SJSA1 (cell line): ENCODE measurements at regions not wholly inside any gene's neighbourhood (a gene's known extent, or its start where the extent isn't known, plus 50 kb on each side); places are given as distances from the start of the nearest gene placed in this dataset.

Experiments
- DNase-seq, 2 experiments: peaks; one replicate each; pipeline ENCODE4 v3.0.0-alpha.2; 2015 to 2020; ENCODE audit warnings: low spot score in 2 of 2, low read depth in 1 of 2
- H3K27ac ChIP-seq: fragments of 250-450 bp; sonication (Bioruptor Pico); 2 replicates; pipeline ENCODE4 v1.5.1; 2020; ENCODE audit warnings: mild to moderate bottlenecking, moderate library complexity
- H3K27me3 ChIP-seq: fragments of 250-450 bp; sonication (Bioruptor Pico); replicated peaks from 2 replicates; pipeline ENCODE4 v1.5.1; 2020; ENCODE audit warnings: mild to moderate bottlenecking, moderate library complexity
- H3K36me3 ChIP-seq: fragments of 250-450 bp; sonication (Bioruptor Pico); 2 replicates; pipeline ENCODE4 v1.5.1; 2020; ENCODE audit warnings: mild to moderate bottlenecking
- H3K4me1 ChIP-seq: fragments of 250-450 bp; sonication (Bioruptor Pico); replicated peaks from 2 replicates; pipeline ENCODE4 v1.6.1; 2021; ENCODE audit warnings: mild to moderate bottlenecking
- H3K4me3 ChIP-seq: fragments of 250-450 bp; sonication (Bioruptor Pico); 2 replicates; pipeline ENCODE4 v1.5.1; 2020; ENCODE audit warnings: mild to moderate bottlenecking
- H3K9me3 ChIP-seq: fragments of 250-450 bp; sonication (Bioruptor Pico); replicated peaks from 2 replicates; pipeline ENCODE4 v1.5.1; 2020; ENCODE audit warnings: mild to moderate bottlenecking

GRCh38 chr13:34749046-34749445 lies 193.0 kb upstream of the NBEA start:
- no peak for DNase-seq
- no peaks in the 10 kb centered on the region for H3K27me3 ChIP-seq
- H3K9me3 ChIP-seq = no peaks in the 10 kb centered on the region
- H3K4me1 ChIP-seq = no peaks in the 10 kb centered on the region
- H3K36me3 ChIP-seq = no peaks in the 10 kb centered on the region
- H3K27ac ChIP-seq = no peak overlapping the region
- H3K4me3 ChIP-seq = no peak overlapping the region

GRCh38 chr13:34750078-34750931 lies 191.8 kb upstream of the NBEA start:
- no peaks in the 10 kb centered on the region for H3K36me3 ChIP-seq
- H3K27ac ChIP-seq = no peak overlapping the region
- H3K9me3 ChIP-seq = no peaks in the 10 kb centered on the region
- no peaks in the 10 kb centered on the region for H3K27me3 ChIP-seq
- no peak overlapping the region for H3K4me3 ChIP-seq
- no peak for DNase-seq
- no peaks in the 10 kb centered on the region for H3K4me1 ChIP-seq

GRCh38 chr13:34751044-34751443 lies 191.0 kb upstream of the NBEA start:
- H3K36me3 ChIP-seq = no peaks in the 10 kb centered on the region
- no peaks in the 10 kb centered on the region for H3K27me3 ChIP-seq
- no peak overlapping the region for H3K27ac ChIP-seq
- no peaks in the 10 kb centered on the region for H3K9me3 ChIP-seq
- DNase-seq = no peak
- H3K4me3 ChIP-seq = no peak overlapping the region
- no peaks in the 10 kb centered on the region for H3K4me1 ChIP-seq

GRCh38 chr13:34751492-34751891 lies 190.6 kb upstream of the NBEA start:
- H3K4me1 ChIP-seq = no peaks in the 10 kb centered on the region
- H3K9me3 ChIP-seq = no peaks in the 10 kb centered on the region
- no peaks in the 10 kb centered on the region for H3K36me3 ChIP-seq
- H3K27ac ChIP-seq = no peak overlapping the region
- no peak overlapping the region for H3K4me3 ChIP-seq
- no peaks in the 10 kb centered on the region for H3K27me3 ChIP-seq
- DNase-seq = no peak

GRCh38 chr13:34752283-34752960 lies 189.6 kb upstream of the NBEA start:
- Histone ChIP-seq H3K4me3 (no peak overlapping the region), H3K36me3 (no peaks in the 10 kb centered on the region), H3K9me3 (no peaks in the 10 kb centered on the region), H3K27ac (no peak overlapping the region), H3K27me3 (no peaks in the 10 kb centered on the region), H3K4me1 (no peaks in the 10 kb centered on the region)
- no peak for DNase-seq

GRCh38 chr13:34756136-34756535 lies 185.9 kb upstream of the NBEA start:
- DNase-seq = no peak
- no peaks in the 10 kb centered on the region for H3K9me3 ChIP-seq
- H3K36me3 ChIP-seq = no peaks in the 10 kb centered on the region
- H3K4me3 ChIP-seq = no peak overlapping the region
- H3K27me3 ChIP-seq = no peaks in the 10 kb centered on the region
- no peaks in the 10 kb centered on the region for H3K4me1 ChIP-seq
- no peak overlapping the region for H3K27ac ChIP-seq

- DNase-seq = no peak
- H3K9me3 ChIP-seq = no peaks in the 10 kb centered on the region
- no peak overlapping the region for H3K4me3 ChIP-seq
- no peaks in the 10 kb centered on the region for H3K36me3 ChIP-seq
- H3K27ac ChIP-seq = no peak overlapping the region
- no peaks in the 10 kb centered on the region for H3K27me3 ChIP-seq
- no peaks in the 10 kb centered on the region for H3K4me1 ChIP-seq
These were observed 185.5 kb upstream of the NBEA start for GRCh38 chr13:34756572-34756971.

GRCh38 chr13:34757441-34757840 lies 184.6 kb upstream of the NBEA start:
- Histone ChIP-seq H3K27me3 (no peaks in the 10 kb centered on the region), H3K4me3 (no peak overlapping the region), H3K36me3 (no peaks in the 10 kb centered on the region), H3K4me1 (no peaks in the 10 kb centered on the region), H3K9me3 (no peaks in the 10 kb centered on the region), H3K27ac (no peak overlapping the region)
- DNase-seq = no peak

- no peaks in the 10 kb centered on the region for H3K36me3 ChIP-seq
- no peak overlapping the region for H3K4me3 ChIP-seq
- H3K4me1 ChIP-seq = no peaks in the 10 kb centered on the region
- H3K27ac ChIP-seq = no peak overlapping the region
- H3K9me3 ChIP-seq = no peaks in the 10 kb centered on the region
- DNase-seq = no peak
- H3K27me3 ChIP-seq = no peaks in the 10 kb centered on the region
These were observed 183.4 kb upstream of the NBEA start for GRCh38 chr13:34758628-34759027.

GRCh38 chr13:34762312-34762711 lies 179.8 kb upstream of the NBEA start:
- DNase-seq = no peak
- Histone ChIP-seq H3K4me1 (no peaks in the 10 kb centered on the region), H3K9me3 (no peaks in the 10 kb centered on the region), H3K4me3 (no peak overlapping the region), H3K27me3 (no peaks in the 10 kb centered on the region), H3K27ac (no peak overlapping the region), H3K36me3 (no peaks in the 10 kb centered on the region)

- DNase-seq = no peak
These were observed 177.8 kb upstream of the NBEA start for GRCh38 chr13:34764246-34764645.

GRCh38 chr13:34765446-34766180 lies 176.5 kb upstream of the NBEA start:
- Histone ChIP-seq H3K9me3 (no peaks in the 10 kb centered on the region), H3K36me3 (no peaks in the 10 kb centered on the region), H3K4me3 (no peak overlapping the region), H3K4me1 (no peaks in the 10 kb centered on the region), H3K27ac (no peak overlapping the region), H3K27me3 (no peaks in the 10 kb centered on the region)
- DNase-seq = no peak

More at GRCh38 chr13:34764246-34764645, 177.8 kb upstream of the NBEA start:
- Histone ChIP-seq H3K27me3 (no peaks in the 10 kb centered on the region), H3K9me3 (no peaks in the 10 kb centered on the region), H3K27ac (no peak overlapping the region), H3K4me1 (no peaks in the 10 kb centered on the region), H3K36me3 (no peaks in the 10 kb centered on the region), H3K4me3 (no peak overlapping the region)

- no peaks in the 10 kb centered on the region for H3K4me1 ChIP-seq
- no peaks in the 10 kb centered on the region for H3K36me3 ChIP-seq
- no peak for DNase-seq
- no peak overlapping the region for H3K4me3 ChIP-seq
- H3K27ac ChIP-seq = no peak overlapping the region
- no peaks in the 10 kb centered on the region for H3K27me3 ChIP-seq
- H3K9me3 ChIP-seq = no peaks in the 10 kb centered on the region
These were observed 174.3 kb upstream of the NBEA start for GRCh38 chr13:34767778-34768177.

GRCh38 chr13:34772206-34772605 lies 169.9 kb upstream of the NBEA start:
- Histone ChIP-seq H3K9me3 (no peaks in the 10 kb centered on the region), H3K27me3 (no peaks in the 10 kb centered on the region), H3K4me3 (no peak overlapping the region), H3K27ac (no peak overlapping the region), H3K4me1 (no peaks in the 10 kb centered on the region), H3K36me3 (no peaks in the 10 kb centered on the region)
- DNase-seq = no peak
